CD4-positive, CD25-positive, alpha-beta regulatory T cell (primary cell): ENCODE measurements at regions not wholly inside any gene's neighbourhood (a gene's known extent, or its start where the extent isn't known, plus 50 kb on each side); places are given as distances from the start of the nearest gene placed in this dataset.

Experiments
- ATAC-seq, 2 donors: fragments of 150-1000 bp; cut with Tn5 transposase; one replicate each; pipeline ENCODE4 v1.10.0; 2021; ENCODE audit warnings: low read depth in 2 of 2, moderate number of reproducible peaks in 2 of 2, moderate library complexity in 1 of 2
- DNase-seq, 3 donors: peaks; one replicate each; pipeline versions ENCODE4 v3.0.0 to v3.0.0-alpha.2; 2012 to 2022; ENCODE audit warnings: mixed read lengths in 1 of 3
- H3K27ac ChIP-seq: one replicate; pipeline ENCODE4 v1.7.0; 2013; ENCODE audit warnings: mild to moderate bottlenecking, low read length; ENCODE audit not compliant: insufficient read depth, poor library complexity, severe bottlenecking
- H3K27me3 ChIP-seq: one replicate; pipeline ENCODE4 v1.7.0; 2013; ENCODE audit warnings: low read length; ENCODE audit not compliant: control insufficient read depth, insufficient read depth
- H3K36me3 ChIP-seq: one replicate; pipeline ENCODE4 v1.7.0; 2013; ENCODE audit warnings: mild to moderate bottlenecking, low read length, moderate library complexity; ENCODE audit not compliant: control insufficient read depth, insufficient read depth
- H3K4me1 ChIP-seq: 2 replicates; pipeline ENCODE4 v1.7.0; 2013; ENCODE audit warnings: mild to moderate bottlenecking, low read length; ENCODE audit not compliant: insufficient read depth, control insufficient read depth, poor library complexity, severe bottlenecking
- H3K4me3 ChIP-seq: one replicate; pipeline ENCODE4 v1.7.0; 2013; ENCODE audit warnings: low read depth, mild to moderate bottlenecking, low read length, moderate library complexity
- H3K9me3 ChIP-seq, 2 experiments: 1 replicate in 1 of 2; 2 replicates in 1 of 2; pipeline ENCODE4 v1.7.0; 2013; ENCODE audit warnings: low read length in 2 of 2, mild to moderate bottlenecking in 1 of 2, moderate library complexity in 1 of 2; ENCODE audit not compliant: control insufficient read depth in 2 of 2
- H3K27ac Mint-ChIP-seq, 3 donors: one replicate each; pipeline ENCODE4 v1.8.0; 2020 to 2022; ENCODE audit warnings: mild to moderate bottlenecking in 3 of 3, mixed read lengths in 3 of 3, moderate library complexity in 2 of 3
- H3K27me3 Mint-ChIP-seq: one replicate; pipeline ENCODE4 v1.8.0; 2022; ENCODE audit warnings: mild to moderate bottlenecking, mixed read lengths
- H3K36me3 Mint-ChIP-seq: one replicate; pipeline ENCODE4 v1.8.0; 2020; ENCODE audit warnings: mixed read lengths
- H3K4me1 Mint-ChIP-seq, 4 donors: one replicate each; pipeline ENCODE4 v1.8.0; 2020 to 2022; ENCODE audit warnings: mixed read lengths in 4 of 4, mild to moderate bottlenecking in 1 of 4
- H3K4me3 Mint-ChIP-seq, 4 donors: one replicate each; pipeline ENCODE4 v1.8.0; 2020 to 2022; ENCODE audit warnings: mild to moderate bottlenecking in 4 of 4, mixed read lengths in 4 of 4, moderate library complexity in 3 of 4
- H3K9me3 Mint-ChIP-seq, 7 donors: one replicate each; pipeline ENCODE4 v1.8.0; 2020 to 2022; ENCODE audit warnings: mixed read lengths in 7 of 7, mild to moderate bottlenecking in 3 of 7, moderate library complexity in 2 of 7

DNA sequence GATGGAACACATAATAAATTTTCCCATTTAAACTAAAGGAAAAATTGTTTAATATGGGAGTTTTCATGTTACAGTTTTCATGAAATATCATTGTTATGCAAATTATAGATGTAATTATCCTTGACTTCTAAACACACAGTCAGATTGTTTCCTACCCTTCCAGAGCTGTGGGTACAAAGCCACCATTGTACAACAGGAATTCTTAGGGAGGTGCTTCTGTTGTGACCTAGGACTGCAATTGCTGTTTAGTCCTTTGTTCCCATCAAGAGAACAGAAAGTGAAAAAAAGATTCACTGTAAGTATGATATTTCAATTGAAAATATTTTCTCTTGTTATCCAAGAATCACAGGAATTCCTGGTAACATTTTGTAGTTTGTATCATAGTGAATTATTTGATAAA is 455.3 kb upstream of the NAALADL2 start:
- Histone ChIP-seq H3K4me3 (no peak overlapping the region), H3K4me1 (no peaks in the 10 kb centered on the region), H3K9me3 (no peaks in the 10 kb centered on the region), H3K27me3 (no peaks in the 10 kb centered on the region), H3K27ac (no peak overlapping the region), H3K36me3 (no peaks in the 10 kb centered on the region)
- no peak overlapping the region for H3K4me3 Mint-ChIP-seq
- H3K4me1 Mint-ChIP-seq = no peaks in the 10 kb centered on the region
- DNase-seq = no peak
- H3K36me3 Mint-ChIP-seq = no peaks in the 10 kb centered on the region
- no peak overlapping the region for H3K27ac Mint-ChIP-seq
- H3K27me3 Mint-ChIP-seq = no peaks in the 10 kb centered on the region
- no peak for ATAC-seq
- H3K9me3 Mint-ChIP-seq = peaks cover 2 to 21% (median 9%) of the 10 kb centered on the region in 7 donors

DNA sequence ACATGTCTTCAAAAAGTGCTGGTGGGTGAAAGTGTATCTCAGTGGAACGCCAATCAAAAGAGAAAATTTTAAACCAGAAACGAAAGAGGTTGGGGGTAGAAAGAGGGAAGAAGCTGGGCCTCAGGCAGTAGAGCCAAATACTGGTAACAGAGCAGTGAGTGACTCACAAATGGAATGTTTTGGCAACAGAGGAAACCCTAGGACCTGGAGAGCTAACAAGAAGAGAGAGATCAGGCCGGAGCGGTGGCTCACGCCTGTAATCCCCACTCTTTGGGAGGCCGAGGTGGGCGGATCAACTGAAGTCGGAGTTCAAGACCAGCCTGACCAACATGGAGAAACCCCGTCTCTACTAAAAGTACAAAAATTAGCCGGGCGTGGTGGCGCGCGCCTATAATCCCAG is 450.8 kb upstream of the NAALADL2 start:
- no peaks in the 10 kb centered on the region for H3K27me3 Mint-ChIP-seq
- H3K4me3 Mint-ChIP-seq = no peak overlapping the region
- Histone ChIP-seq H3K36me3 (no peaks in the 10 kb centered on the region), H3K9me3 (no peaks in the 10 kb centered on the region), H3K27ac (no peak overlapping the region), H3K4me1 (no peaks in the 10 kb centered on the region), H3K4me3 (no peak overlapping the region), H3K27me3 (no peaks in the 10 kb centered on the region)
- no peak for ATAC-seq
- H3K9me3 Mint-ChIP-seq = peaks cover 2 to 15% (median 6%) of the 10 kb centered on the region in 7 donors
- no peaks in the 10 kb centered on the region for H3K4me1 Mint-ChIP-seq
- H3K27ac Mint-ChIP-seq = no peak overlapping the region
- no peaks in the 10 kb centered on the region for H3K36me3 Mint-ChIP-seq
- no peak for DNase-seq

DNA sequence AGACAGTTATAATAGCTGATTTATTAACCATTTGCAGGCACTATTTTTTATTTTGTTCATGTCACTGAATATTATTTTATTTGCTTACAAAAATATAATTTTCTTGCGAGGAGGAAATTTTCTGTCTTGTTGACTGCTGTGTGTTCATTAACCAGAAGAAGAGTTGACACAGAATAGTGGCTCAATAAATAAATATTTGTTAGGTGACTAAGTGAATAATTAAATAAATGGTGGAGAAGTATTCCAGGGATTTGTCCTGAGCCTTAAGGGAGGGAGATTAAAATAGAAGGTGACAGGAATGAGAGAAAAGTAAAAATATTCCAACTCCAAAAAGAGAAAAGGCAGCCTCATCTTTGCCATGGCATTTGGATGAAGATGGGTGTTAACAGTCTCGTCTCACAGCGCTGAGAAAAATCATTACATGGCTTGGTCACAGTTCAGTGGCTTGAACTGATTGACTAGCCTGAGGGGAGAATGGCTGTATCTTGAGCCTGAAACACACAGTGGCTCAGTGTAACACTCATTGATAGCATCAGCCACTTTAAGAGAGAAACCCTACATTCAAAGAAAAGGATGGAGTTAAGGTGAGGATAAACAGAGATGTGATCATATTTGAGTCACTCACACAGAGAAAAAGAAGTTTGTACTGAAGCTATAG is 449.9 kb upstream of the NAALADL2 start:
- H3K36me3 ChIP-seq = no peaks in the 10 kb centered on the region
- H3K4me3 ChIP-seq = no peak overlapping the region
- H3K9me3 Mint-ChIP-seq = peaks cover 2 to 15% (median 6%) of the 10 kb centered on the region in 7 donors
- no peaks in the 10 kb centered on the region for H3K4me1 ChIP-seq
- H3K4me3 Mint-ChIP-seq = no peak overlapping the region
- H3K9me3 ChIP-seq = no peaks in the 10 kb centered on the region
- no peaks in the 10 kb centered on the region for H3K27me3 ChIP-seq
- DNase-seq (no peak), ATAC-seq (no peak)
- H3K4me1 Mint-ChIP-seq = no peaks in the 10 kb centered on the region
- H3K36me3 Mint-ChIP-seq = no peaks in the 10 kb centered on the region
- H3K27ac Mint-ChIP-seq = no peak overlapping the region
- H3K27ac ChIP-seq = no peak overlapping the region
- H3K27me3 Mint-ChIP-seq = no peaks in the 10 kb centered on the region

DNA sequence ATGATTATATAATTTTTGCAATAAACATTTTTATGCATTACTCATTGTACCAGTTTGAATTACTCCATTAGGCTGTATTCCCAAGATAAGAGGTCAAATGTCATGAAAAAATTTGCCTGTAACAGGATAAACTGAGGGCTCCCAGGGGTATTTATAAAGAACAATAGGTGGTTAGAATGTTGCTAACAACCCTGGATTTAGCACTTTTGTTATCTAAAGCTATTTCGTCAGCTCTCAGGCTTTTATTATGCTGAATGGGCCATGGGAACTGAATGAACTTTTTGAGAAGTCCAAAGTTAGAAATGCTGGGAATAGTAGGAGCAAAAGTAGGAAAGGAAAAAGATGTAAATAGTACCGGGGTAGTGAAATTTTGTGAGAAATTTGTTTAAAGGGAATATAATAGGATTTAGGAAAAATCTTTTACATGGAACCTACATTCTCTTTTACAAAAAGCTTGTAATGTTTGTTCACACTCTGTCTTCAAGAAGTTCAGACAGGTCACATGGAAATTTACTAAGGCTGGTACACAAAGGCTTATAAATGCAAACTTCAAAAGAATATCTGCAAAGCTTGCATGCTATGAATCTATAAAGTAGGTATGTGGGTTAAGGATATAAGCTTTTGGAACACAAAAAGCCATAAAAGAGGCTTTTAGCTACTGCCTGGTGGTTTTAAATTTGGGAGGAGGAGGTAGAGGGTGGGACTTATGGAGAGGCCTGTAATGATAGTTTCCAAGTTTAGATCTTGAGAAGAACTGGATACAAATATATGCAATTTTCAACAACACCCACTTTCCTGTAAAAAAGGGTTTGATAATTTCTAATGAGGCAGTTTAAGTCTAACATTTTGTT is 445.8 kb upstream of the NAALADL2 start:
- no peak overlapping the region for H3K27ac Mint-ChIP-seq
- Histone ChIP-seq H3K27ac (no peak overlapping the region), H3K4me1 (no peaks in the 10 kb centered on the region), H3K9me3 (no peaks in the 10 kb centered on the region), H3K4me3 (no peak overlapping the region), H3K27me3 (no peaks in the 10 kb centered on the region), H3K36me3 (no peaks in the 10 kb centered on the region)
- H3K4me3 Mint-ChIP-seq = no peak overlapping the region
- DNase-seq = no peak
- peaks cover 0 to 10% (median 4%) of the 10 kb centered on the region in 7 donors for H3K9me3 Mint-ChIP-seq
- H3K27me3 Mint-ChIP-seq = no peaks in the 10 kb centered on the region
- H3K36me3 Mint-ChIP-seq = no peaks in the 10 kb centered on the region
- no peak for ATAC-seq
- H3K4me1 Mint-ChIP-seq = no peaks in the 10 kb centered on the region

DNA sequence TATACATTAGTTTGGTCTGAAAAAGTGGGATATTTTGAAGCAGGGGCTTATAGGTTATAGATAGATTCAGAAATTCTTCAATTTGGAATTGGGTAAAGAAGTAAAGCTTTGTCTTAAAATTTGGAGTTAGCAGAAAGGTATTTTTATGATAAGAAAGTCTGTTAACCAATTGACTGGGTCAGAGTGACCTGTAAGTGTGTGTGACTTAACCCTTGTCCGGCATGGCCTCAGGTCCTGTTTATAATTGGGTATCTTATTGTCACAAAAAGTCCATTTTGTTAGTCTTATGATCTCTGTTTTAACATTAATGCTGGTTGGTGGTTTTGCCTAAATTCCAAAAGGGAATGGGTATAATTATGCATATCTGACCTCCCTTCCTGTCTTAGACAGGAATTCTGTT is 444.2 kb upstream of the NAALADL2 start:
- no peaks in the 10 kb centered on the region for H3K4me1 Mint-ChIP-seq
- H3K27ac Mint-ChIP-seq = no peak overlapping the region
- ATAC-seq (no peak), DNase-seq (no peak)
- no peak overlapping the region for H3K4me3 Mint-ChIP-seq
- Histone ChIP-seq H3K4me1 (no peaks in the 10 kb centered on the region), H3K9me3 (no peaks in the 10 kb centered on the region), H3K4me3 (no peak overlapping the region), H3K27ac (no peak overlapping the region), H3K36me3 (no peaks in the 10 kb centered on the region), H3K27me3 (no peaks in the 10 kb centered on the region)
- H3K9me3 Mint-ChIP-seq = peaks cover 0 to 8% (median 2%) of the 10 kb centered on the region in 7 donors
- H3K36me3 Mint-ChIP-seq = no peaks in the 10 kb centered on the region
- no peaks in the 10 kb centered on the region for H3K27me3 Mint-ChIP-seq

DNA sequence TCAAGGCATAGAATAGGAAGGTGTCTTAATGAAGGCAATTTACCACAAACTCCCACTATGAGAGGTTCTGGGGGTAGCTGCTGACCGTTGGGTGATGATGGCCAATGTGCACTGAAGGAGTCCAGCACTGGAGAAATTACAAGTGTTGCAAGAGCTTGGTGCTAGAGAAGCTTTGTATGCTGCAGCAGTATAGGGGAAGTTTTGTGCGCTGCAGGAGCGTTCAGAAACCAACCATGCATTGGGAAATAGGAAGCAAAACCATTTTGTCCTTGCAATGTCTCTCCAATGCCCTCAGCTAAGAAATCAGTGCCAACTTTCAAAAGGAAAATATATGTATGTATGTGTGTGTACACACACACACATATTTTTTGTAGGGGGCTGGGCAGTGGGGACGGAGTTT is 441.6 kb upstream of the NAALADL2 start:
- H3K4me1 ChIP-seq = no peaks in the 10 kb centered on the region
- no peak overlapping the region for H3K27ac ChIP-seq
- H3K4me3 ChIP-seq = no peak overlapping the region
- no peaks in the 10 kb centered on the region for H3K36me3 ChIP-seq
- no peak overlapping the region for H3K27ac Mint-ChIP-seq
- H3K4me1 Mint-ChIP-seq = no peaks in the 10 kb centered on the region
- H3K9me3 Mint-ChIP-seq = peaks cover 0 to 8% (median 2%) of the 10 kb centered on the region in 7 donors
- H3K9me3 ChIP-seq = no peaks in the 10 kb centered on the region
- no peaks in the 10 kb centered on the region for H3K36me3 Mint-ChIP-seq
- no peaks in the 10 kb centered on the region for H3K27me3 Mint-ChIP-seq
- DNase-seq (no peak), ATAC-seq (no peak)
- H3K27me3 ChIP-seq = no peaks in the 10 kb centered on the region
- H3K4me3 Mint-ChIP-seq = no peak overlapping the region

DNA sequence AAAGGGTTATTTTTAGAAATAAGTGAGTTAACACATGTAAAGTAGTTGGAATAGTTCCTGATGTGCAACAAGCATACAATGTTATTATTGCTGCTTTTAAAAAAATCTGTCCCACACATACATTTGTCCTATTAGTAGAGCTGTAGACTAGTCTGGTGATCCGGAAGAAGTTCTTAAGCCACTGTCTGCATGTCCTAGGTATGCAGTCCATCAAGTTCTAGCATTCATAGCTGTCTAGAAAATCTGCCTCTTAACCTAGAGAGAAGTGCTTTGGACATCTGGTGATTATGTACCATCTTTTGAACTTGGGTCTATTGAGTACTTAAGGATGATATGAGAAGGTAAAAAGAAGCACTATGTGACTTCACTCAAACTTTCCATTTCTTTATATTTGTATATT is 439.9 kb upstream of the NAALADL2 start:
- Mint-ChIP-seq H3K36me3 (no peaks in the 10 kb centered on the region), H3K4me1 (no peaks in the 10 kb centered on the region), H3K4me3 (no peak overlapping the region), H3K27me3 (no peaks in the 10 kb centered on the region), H3K27ac (no peak overlapping the region), H3K9me3 (peaks cover 0 to 9% (median 5%) of the 10 kb centered on the region in 7 donors)
- no peaks in the 10 kb centered on the region for H3K9me3 ChIP-seq
- no peaks in the 10 kb centered on the region for H3K36me3 ChIP-seq
- no peak overlapping the region for H3K27ac ChIP-seq
- DNase-seq (no peak), ATAC-seq (no peak)
- H3K27me3 ChIP-seq = no peaks in the 10 kb centered on the region
- H3K4me1 ChIP-seq = no peaks in the 10 kb centered on the region
- H3K4me3 ChIP-seq = no peak overlapping the region

DNA sequence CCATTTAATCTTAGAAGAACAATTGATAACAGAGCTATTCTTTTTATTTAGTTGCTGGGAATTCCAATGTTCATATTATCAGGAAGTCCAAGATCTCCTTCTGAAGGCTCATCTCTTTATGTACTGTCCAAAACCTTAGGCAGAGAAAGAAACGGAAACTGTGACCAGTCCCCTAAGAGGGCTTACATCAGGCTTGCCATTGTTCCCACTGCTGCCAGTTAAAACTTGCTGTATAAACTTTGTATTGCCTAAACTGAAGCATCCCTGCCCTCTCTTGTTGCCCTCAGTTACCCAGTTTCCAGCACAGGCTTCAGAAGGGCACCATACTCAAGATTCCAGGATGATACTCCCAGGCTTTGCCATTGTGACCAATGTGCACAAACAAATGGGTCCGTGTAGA is 435.2 kb upstream of the NAALADL2 start:
- H3K9me3 Mint-ChIP-seq = peaks cover 0 to 8% (median 3%) of the 10 kb centered on the region in 7 donors
- Histone ChIP-seq H3K4me3 (no peak overlapping the region), H3K36me3 (no peaks in the 10 kb centered on the region), H3K27ac (no peak overlapping the region), H3K9me3 (no peaks in the 10 kb centered on the region), H3K4me1 (no peaks in the 10 kb centered on the region), H3K27me3 (no peaks in the 10 kb centered on the region)
- no peaks in the 10 kb centered on the region for H3K36me3 Mint-ChIP-seq
- no peak overlapping the region for H3K4me3 Mint-ChIP-seq
- no peaks in the 10 kb centered on the region for H3K4me1 Mint-ChIP-seq
- DNase-seq = no peak
- no peaks in the 10 kb centered on the region for H3K27me3 Mint-ChIP-seq
- no peak for ATAC-seq
- no peak overlapping the region for H3K27ac Mint-ChIP-seq
